Gastrocnemius medialis (tissue), 4 donors: ENCODE measurements at regions not wholly inside any gene's neighbourhood (a gene's known extent, or its start where the extent isn't known, plus 50 kb on each side); places are given as distances from the start of the nearest gene placed in this dataset.

Experiments
- CTCF ChIP-seq, 5 experiments: fragments of 450-650 bp in 3 of 5; fragments of 200-600 bp in 2 of 5; sonication (generic) in 2 of 5; IDR thresholded peaks in 4 of 5; conservative IDR thresholded peaks in 1 of 5; 1 replicate in 4 of 5; 2 replicates in 1 of 5; pipeline ENCODE4 v1.5.1; 2016 to 2019; ENCODE audit warnings: antibody characterized with exemption in 5 of 5, mild to moderate bottlenecking in 3 of 5, moderate library complexity in 3 of 5
- POLR2A ChIP-seq, 2 donors: fragments of 450-650 bp; IDR thresholded peaks; one replicate each; pipeline ENCODE4 v1.6.1; 2017; ENCODE audit warnings: antibody characterized with exemption in 2 of 2, mild to moderate bottlenecking in 2 of 2, moderate library complexity in 2 of 2

- TF ChIP-seq POLR2A (IDR thresholded peaks at IDR 0.05) (no peak), CTCF (IDR thresholded peaks at IDR 0.05 in 4 of 5, conservative IDR thresholded peaks at IDR 0.05 in 1 of 5) (no peak)
These were observed 87.2 kb upstream of the TNFSF11 start for GRCh38 chr13:42486711-42487198.
